DMS153 (cell line): ENCODE measurements at regions not wholly inside any gene's neighbourhood (a gene's known extent, or its start where the extent isn't known, plus 50 kb on each side); places are given as distances from the start of the nearest gene placed in this dataset.
"Not testable (repeated sequence)": the region's sequence is repeated elsewhere in the genome, so short reads cannot be mapped to it uniquely, and the experiment has no call there.

Experiments
- DNase-seq: peaks from one replicate; lab custom pipeline; 2025; lab: John Stamatoyannopoulos, UW

DNA sequence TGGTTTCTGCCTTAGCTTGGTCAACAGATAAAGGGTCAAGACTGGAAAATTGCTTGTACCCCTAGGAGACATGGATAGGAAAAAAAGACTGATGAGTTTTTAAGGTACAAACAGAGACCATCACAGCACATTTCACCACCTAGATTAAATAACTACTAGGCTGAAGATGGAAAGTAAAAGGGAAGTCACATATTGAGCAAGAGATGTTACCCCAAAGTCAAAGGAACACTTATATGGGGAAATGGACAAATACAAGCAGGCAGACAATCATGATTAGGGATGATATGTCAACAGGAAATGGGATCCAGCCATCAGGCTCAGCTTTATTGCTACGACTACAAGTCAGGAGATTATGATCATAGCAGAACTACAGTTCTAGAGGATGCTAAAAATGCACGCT, 1643.1 kb upstream of the CELF4 start:
- no peak for DNase-seq

DNA sequence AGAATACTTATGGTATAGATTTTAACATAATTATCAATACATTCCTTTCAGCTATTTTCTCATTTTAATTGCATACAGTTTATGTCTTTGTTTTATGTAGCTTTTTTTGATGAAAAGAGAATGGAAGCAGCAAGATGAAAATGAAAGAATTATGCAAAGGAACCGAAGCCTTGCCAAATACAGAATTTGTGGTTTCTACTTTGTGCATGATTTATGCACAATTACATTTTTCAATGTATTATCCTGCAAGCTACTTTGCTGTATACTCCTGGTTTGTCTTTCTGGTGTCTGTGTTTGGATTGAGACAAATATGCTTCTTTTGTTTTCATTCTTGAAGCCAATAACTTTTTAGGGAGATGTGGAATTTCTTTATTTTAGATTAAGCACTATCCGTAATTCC, 1642.6 kb upstream of the CELF4 start:
- DNase-seq, result no peak

- not testable (repeated sequence) for DNase-seq
These were observed 1641.0 kb upstream of the CELF4 start for GRCh38 chr18:39206398-39207103.

DNA sequence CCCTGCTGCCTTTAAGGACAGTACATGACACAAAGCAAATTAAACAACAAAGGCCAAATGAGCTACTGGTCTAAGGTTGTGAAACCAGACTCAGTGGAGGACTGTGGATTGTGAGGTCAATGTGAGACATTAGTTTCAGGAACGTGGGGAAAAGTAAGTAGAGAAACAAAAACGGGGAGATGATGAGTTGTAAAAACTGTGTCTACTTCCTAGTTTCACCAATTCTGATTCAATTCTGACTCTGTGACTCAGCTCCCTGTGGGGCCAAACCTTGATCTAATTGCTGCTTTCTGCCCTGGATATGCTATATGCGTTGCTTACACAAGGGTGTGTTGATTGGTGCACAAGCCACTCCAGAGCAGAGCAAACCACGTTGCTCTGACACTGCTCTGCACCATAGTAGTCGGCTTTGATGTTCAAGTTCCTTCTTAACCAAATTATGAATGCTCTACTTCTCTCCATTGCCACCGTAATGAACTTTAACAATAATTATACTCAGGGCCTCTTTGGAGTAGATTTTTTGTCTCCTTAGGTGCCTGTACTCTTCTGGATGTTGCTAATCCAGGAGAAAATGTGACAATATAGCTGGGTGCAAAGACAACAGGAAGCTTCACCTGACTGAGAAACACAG, 1640.1 kb upstream of the CELF4 start:
- DNase-seq, result no peak

DNA sequence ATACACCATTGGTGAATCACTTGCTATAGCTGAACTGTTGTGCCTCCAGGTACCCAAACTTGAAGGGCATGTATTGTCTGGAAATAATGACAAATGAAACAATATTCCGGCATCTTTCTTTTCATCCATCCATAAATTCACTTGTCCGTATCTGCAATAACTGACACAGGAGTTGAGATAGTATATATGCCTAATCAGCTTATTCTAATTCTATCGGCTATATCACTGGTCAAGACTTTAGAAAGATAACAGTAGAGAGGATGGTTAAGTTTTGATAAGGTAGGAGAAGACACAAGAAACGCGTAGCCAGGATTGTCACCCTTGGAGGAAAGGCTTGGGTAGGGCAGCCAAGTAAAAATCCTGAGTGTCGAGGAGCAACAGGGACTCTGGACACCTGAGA, 1634.6 kb upstream of the CELF4 start:
- DNase-seq, result no peak

- no peak for DNase-seq
These were observed 1633.7 kb upstream of the CELF4 start for GRCh38 chr18:39199231-39199855.

DNA sequence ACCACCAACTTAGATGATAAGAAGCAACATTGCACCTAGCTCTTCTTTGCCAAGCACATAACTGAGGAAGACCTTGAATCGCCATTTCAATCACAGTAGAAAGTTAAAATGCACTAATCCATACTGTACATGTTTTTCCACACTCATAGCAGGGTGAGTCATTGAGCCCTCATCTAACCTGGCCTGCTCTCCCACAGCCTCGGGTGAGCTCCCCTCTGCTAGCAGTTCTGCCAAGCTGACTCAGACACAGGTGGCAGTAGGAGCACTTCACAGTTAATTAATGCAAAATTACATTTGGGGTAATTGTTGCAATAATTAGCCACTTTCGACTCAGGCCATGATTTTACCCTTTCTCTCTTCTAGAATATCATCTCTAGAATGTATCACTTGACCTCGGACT, 1632.8 kb upstream of the CELF4 start:
- DNase-seq, result no peak

GRCh38 chr18:39191931-39192330, 1626.3 kb upstream of the CELF4 start:
- no peak for DNase-seq

- no peak for DNase-seq
These were observed 1625.5 kb upstream of the CELF4 start for GRCh38 chr18:39191058-39191457.

DNA sequence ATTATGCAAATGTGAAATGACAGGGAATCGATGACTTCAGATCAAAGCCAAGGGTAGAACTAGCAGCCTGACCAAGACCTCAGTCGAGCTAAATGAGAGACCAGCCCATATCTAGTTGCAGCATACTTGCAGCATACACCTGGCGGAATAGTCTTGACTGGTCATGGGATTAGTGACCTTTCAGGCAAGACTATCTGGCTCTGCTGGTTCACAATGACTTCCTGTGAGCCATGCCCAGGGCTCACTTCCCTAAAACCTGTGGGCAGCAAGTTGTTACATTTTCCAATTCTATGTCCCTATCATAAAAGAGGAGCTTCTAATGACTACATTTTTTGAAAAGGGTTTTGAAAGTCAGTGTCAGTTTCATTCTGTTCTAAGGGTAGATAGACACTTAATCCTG, 1624.9 kb upstream of the CELF4 start:
- no peak for DNase-seq

- DNase-seq, result peak; percentile 60
These were observed 1622.7 kb upstream of the CELF4 start for GRCh38 chr18:39188278-39188677.

- no peak for DNase-seq
These were observed 1620.4 kb upstream of the CELF4 start for GRCh38 chr18:39186008-39186407.

DNA sequence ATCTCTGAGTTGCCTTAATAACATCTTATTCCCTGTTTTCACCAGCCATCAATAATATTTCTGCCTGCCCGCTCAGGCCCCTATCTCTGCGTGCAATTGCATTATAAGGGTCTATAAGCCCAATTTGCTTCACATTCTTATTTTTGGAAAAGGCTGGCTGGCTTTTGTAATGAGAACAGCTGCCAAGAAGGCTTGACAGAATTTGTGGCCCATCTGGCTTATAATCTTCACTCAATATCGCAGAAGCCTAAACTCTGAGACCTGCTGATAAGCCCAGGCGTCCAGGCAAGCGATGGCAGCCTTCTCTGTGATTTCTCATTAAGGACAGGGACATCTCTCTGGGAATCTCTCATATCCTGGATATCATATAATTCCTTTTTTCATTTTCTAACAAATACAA, 1618.6 kb upstream of the CELF4 start:
- DNase-seq, result no peak

DNA sequence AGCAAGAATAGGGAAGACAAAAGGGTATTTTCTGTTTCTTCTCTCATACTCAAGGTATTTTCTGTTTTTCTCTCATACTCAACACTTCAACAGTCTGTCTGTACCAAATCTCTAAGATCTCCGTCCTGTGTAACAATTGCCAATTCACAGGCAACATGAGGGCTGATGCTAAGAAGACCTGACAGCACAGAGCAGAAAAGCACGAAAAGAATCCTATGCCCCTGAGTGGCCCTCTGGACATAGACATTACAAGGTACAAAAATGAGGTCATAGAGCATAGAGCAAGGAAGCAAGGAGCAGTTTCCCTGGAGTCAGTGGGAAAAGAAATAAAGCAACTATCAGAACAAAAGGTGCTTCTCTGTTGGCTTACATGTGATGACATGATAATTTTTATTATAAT, 1612.6 kb upstream of the CELF4 start:
- no peak for DNase-seq

- peak; percentile 88 for DNase-seq
These were observed 1607.3 kb upstream of the CELF4 start for GRCh38 chr18:39172695-39173421.

- DNase-seq, result no peak
These were observed 1603.1 kb upstream of the CELF4 start for GRCh38 chr18:39168723-39169122.

DNA sequence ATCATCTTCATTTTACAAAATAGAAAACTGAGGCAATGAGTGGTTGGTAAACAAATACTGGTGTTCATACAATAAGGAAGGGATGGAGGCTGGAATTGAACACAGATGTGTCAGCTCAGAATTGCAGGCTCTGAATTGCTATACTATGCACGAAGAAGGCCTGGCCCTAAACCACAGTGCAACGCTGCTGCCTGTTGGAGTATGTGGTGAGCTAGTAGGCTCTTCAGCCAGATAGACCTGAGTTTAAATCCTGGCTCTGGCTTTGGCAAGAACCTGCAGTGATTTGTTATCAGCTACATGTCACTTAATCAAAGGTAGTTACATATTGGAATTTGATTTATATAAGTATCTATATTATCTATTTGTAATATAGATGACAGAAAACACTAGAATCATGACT, 1602.4 kb upstream of the CELF4 start:
- no peak for DNase-seq

DNA sequence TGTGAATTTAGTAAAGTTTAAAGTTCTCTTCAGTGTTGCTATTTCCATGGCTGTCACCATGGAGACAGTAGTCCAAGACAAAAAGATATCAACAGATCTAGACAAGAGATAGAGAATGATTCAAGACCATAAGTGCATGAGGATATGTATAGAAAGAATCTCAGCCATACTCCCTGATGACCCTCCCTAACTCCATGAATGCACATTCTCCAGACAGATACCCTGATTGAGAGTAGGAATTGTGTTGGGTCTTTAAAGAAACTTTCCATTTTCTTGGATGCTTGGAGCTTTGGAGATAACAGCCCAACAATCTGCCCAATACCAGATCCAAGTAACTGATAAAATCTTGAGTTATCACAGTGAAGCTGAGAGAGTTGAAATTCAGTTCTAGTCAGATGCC, 1601.2 kb upstream of the CELF4 start:
- DNase-seq, result no peak

DNA sequence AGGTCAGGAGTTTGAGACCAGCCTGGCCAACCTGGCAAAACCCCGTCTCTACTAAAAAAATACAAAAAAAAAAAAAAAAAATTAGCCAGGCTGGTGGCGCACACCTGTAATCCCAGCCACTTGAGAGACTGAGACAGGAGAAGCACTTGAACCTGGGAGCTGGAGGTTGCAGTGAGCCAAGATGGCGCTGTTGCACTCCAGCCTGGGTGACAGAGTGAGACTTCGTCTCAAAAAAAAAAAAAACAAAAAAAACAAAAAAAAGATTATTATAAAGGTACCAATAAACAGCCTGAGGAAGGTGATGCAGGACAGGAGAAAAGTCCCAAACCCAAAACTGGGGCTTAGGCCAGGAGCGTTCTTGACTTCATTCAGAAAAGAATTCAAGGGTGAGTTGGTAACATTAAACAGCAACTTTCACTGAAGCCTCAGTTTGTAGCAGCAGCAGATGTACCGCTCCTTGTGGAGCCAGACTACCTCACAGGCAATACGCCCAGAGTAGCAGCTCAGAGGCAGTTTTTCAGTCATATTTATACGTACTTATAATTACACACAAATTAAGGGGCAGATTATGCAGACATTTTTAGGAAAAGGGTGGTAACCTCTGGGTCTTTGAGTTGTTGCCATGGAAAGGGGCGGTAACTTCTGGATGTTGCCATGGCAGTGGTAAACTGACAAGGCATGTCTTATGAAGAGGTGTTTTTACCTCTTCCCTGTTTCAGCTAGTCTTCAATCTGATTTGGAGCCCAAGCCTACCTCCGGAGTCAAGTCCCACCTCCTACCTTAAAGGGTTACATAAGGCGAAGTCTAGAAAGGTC, 1596.6 kb upstream of the CELF4 start:
- no peak for DNase-seq

DNA sequence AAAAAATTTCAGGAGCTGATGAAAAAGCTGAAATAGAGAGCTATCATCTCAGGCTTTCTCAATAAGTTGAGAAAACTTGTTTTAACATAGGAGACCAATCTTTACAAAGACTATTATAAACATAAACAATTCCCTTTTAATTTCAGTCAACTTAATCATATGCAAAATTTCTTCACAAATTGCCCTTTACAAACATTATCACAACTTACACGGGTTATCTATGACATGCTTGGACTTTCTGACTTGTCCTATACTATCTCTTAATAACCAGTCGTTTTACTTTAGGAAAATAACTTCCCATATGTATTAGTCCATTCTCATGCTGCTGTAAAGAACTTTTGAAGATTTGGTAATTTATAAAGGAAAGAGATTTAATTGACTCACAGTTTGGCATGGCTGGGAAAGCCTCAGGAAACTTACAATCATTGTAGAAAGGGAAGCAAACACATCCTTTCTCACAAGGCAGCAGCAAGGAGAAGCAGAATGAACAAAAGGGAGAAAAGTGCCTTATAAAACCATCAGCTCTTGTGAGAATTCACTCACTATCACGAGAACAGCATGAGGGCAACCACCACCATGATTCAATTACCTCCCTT, 1583.7 kb upstream of the CELF4 start:
- DNase-seq, result no peak

DNA sequence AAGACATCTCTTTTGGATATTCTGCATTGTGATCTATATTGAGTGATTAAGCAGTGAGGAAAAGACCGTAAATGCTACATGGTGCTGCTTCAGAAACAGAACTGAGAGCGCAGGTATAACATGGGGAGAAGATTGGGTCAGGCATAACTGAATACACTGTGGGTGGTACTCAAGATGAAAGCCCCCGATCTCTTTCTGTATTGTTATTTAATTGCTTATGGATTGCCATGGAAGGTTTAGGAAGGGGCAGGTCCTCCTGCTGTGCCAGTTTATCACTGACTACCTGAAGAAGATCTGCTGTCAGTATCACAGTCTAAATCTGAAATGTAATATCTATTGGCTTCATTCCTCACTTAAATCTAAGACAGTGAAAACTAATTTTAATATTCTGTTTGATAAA, 1568.7 kb upstream of the CELF4 start:
- DNase-seq, result no peak

GRCh38 chr18:39127538-39127937, 1561.9 kb upstream of the CELF4 start:
- not testable (repeated sequence) for DNase-seq
